NCI-H2081 treated with DMSO at 0.1 percent for 48 hours (cell line): ENCODE measurements at regions not wholly inside any gene's neighbourhood (a gene's known extent, or its start where the extent isn't known, plus 50 kb on each side); places are given as distances from the start of the nearest gene placed in this dataset.
"Not testable (repeated sequence)": the region's sequence is repeated elsewhere in the genome, so short reads cannot be mapped to it uniquely, and the experiment has no call there.

ENCODE experiments used
- DNase-seq: peaks from one replicate; lab custom pipeline; 2025; lab: John Stamatoyannopoulos, UW

GRCh38 chr6:169378620-169379381, 125.2 kb upstream of the THBS2 start:
- no peak for DNase-seq

GRCh38 chr6:169376458-169376857, 122.8 kb upstream of the THBS2 start:
- no peak for DNase-seq

- DNase-seq: no peak
Measured at GRCh38 chr6:169372589-169372988, 118.9 kb upstream of the THBS2 start.

- DNase-seq: no peak
Measured at GRCh38 chr6:169371344-169372127, 117.9 kb upstream of the THBS2 start.

- DNase-seq: no peak
Measured at GRCh38 chr6:169370666-169371343, 117.2 kb upstream of the THBS2 start.

GRCh38 chr6:169370054-169370453, 116.4 kb upstream of the THBS2 start:
- no peak for DNase-seq

- DNase-seq: no peak
Measured at GRCh38 chr6:169368200-169368599, 114.6 kb upstream of the THBS2 start.

- no peak for DNase-seq
Measured at GRCh38 chr6:169367507-169367906, 113.9 kb upstream of the THBS2 start.

GRCh38 chr6:169366258-169366901, 112.7 kb upstream of the THBS2 start:
- DNase-seq: no peak

GRCh38 chr6:169365567-169366257, 112.1 kb upstream of the THBS2 start:
- DNase-seq: peak; percentile 2

- DNase-seq: no peak
Measured at GRCh38 chr6:169363590-169363989, 109.9 kb upstream of the THBS2 start.

GRCh38 chr6:169362501-169363121, 109.0 kb upstream of the THBS2 start:
- no peak for DNase-seq

- not testable (repeated sequence) for DNase-seq
Measured at GRCh38 chr6:169355001-169355400, 101.4 kb upstream of the THBS2 start.

- DNase-seq: no peak
Measured at GRCh38 chr6:169345146-169345545, 91.5 kb upstream of the THBS2 start.

- no peak for DNase-seq
Measured at GRCh38 chr6:169344750-169345065, 91.1 kb upstream of the THBS2 start.

GRCh38 chr6:169343886-169344749, 90.5 kb upstream of the THBS2 start:
- DNase-seq: no peak

- no peak for DNase-seq
Measured at GRCh38 chr6:169342710-169343109, 89.1 kb upstream of the THBS2 start.

- no peak for DNase-seq
Measured at GRCh38 chr6:169341706-169342105, 88.1 kb upstream of the THBS2 start.

- DNase-seq: no peak
Measured at GRCh38 chr6:169341065-169341464, 87.4 kb upstream of the THBS2 start.

- DNase-seq: no peak
Measured at GRCh38 chr6:169340395-169340794, 86.7 kb upstream of the THBS2 start.
